UCSD-AML1 (cell line): ENCODE measurements at regions not wholly inside any gene's neighbourhood (a gene's known extent, or its start where the extent isn't known, plus 50 kb on each side); places are given as distances from the start of the nearest gene placed in this dataset.
"Not testable (repeated sequence)": the region's sequence is repeated elsewhere in the genome, so short reads cannot be mapped to it uniquely, and the experiment has no call there.

Source experiments
- DNase-seq: peaks from one replicate; lab custom pipeline; 2025; ENCODE audit not compliant: unreplicated experiment; lab: John Stamatoyannopoulos, UW

DNA sequence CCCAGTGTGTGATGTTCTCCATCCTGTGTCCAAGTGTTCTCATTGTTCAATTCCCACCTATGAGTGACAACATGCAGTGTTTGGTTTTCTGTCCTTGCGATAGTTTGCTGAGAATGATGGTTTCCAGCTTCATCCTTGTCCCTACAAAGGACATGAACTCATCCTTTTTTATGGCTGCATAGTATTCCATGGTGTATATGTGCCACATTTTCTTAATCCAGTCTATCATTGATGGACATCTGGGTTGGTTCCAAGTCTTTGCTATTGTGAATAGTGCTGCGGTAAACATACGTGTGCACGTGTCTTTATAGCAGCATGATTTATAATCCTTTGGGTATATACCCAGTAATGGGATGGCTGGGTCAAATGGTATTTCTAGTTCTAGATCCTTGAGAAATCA lies 134.3 kb downstream of the CCDC71L start:
- DNase-seq = not testable (repeated sequence)

DNA sequence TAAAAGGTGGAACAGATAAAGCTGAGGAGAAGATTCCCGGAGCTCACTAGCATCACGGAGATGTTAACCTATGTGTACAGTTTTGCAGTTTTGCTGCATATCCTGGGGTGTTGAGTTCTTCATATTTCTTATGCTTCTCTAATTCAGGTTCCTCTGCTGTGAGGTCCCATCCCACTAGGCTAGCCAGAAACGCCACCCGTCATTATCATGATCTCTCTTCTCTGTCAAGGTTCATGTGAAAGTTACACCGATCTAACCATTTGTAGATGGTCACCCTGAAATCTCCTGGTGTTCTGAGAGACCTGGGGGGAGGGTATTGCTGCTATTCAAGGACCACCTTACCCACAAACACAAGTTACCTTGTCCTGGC lies 136.3 kb downstream of the CCDC71L start:
- DNase-seq = no peak

DNA sequence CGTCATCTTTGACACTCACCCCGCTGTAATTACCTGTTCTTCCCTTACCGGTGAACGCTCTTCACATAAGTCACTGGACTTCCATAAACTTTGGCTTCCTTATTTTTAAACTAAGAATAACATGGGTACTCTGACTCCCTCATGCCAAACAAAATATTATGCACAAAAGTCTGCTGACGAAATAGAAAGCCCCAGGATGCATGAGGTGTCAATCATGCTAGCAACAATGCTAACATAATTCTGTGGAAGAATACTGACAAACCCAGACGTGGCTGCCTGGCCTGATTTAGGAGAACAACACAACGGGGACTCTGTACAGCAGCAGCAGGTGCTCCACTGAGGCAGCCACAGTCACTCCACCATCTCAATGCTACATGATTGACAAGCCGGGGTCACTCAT lies 137.5 kb downstream of the CCDC71L start:
- DNase-seq = no peak

DNA sequence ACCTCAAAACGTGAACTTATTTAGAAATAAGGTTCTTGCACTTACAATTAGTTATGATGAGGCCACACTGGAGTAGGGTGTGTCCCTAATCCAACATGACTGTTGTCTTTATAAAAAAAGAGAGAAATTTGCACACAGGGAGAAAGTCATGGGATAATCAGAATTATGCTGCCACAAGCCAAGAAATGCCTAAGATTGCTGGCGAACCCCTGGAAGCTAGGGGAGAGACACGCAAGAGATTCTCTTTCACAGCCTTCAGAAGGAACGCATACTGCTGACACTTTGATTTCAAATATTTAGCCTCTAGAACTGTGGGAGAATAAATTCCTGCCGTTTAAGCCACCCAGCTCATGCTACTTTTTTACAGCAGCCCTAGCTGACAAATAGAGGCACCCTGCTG lies 138.3 kb downstream of the CCDC71L start:
- DNase-seq = no peak

DNA sequence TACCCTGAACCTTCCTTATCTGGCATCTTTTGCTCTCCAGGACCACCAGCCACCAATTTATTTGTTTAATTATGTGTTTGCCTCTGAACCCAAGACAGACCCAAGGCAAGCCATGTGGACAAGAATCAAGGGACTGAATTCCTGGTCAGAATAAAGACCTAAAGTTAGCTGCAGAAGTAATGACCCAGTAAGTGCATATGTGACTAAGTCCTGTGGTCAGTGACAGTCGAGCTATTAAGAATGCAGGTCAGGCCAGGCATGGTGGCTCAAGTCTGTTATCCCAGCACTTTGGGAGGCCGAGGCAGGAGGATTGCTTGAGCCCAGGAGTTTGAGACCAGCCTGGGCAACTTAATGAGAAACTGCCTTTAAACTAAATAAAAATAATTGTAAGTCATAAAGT lies 139.4 kb downstream of the CCDC71L start:
- DNase-seq = no peak

DNA sequence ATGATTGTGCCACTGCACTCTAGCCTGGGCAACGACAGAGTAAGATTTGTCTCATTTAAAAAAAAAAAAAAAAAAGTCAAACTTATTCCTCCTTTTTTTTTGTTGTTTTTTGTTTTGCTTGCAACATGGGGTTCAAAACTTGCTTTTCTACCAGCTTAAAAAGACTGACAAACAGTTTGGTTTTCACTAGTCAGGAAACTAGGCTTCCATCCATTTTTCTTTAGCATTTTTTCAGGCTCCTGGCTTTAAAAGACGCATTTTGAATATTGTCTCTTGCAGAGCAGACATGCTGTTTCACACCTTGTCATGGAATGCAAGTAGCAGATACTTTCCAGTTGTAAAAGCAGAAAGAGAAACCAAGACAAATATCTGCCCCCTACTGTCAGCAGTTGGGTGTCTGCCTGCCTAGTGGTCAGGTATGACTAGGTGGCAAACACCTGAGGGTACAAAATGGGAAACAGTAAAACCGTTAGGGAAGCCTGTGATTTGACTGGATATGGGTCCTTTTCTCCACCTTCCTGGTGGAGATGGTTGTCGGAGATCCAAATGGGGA lies 139.9 kb downstream of the CCDC71L start:
- DNase-seq = no peak

DNA sequence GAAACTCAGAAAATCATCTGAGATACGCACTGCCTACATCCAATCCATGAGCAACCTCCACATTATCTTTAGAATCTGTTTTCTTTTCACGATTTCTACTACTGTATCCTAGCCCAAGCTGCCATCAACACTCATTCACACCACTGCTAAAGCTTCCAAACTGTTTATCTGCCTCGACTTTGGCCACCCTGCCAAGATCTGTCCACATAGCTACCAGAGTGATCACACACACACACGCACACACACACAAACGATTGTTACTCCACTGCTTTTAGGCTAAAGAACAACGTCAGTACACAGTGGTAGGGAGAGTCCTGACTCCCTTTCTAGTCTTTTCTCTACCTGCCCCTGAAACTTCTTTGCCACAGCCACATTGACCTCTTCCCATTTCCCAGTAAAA lies 142.0 kb downstream of the CCDC71L start:
- no peak for DNase-seq

DNA sequence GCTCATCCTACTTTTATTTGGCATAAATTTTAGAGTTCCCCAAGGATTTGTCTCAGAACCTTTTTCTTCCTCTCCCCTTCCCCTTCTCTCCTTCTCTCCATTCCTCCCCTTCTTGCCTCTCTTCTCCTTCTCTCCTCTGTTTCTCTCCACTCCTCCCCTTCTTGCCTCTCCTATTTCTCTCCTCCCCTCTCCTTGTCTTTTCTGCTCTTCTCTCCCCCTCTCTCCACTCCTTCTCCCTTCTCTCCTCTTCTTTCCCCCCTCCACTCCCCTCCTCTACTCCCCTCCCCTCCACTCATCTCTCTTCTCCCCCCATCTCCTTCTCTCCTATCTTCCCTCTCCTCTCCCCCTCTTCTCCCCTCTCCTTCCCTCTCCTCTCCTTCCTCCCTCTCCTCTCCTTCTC lies 142.7 kb downstream of the CCDC71L start:
- no peak for DNase-seq

DNA sequence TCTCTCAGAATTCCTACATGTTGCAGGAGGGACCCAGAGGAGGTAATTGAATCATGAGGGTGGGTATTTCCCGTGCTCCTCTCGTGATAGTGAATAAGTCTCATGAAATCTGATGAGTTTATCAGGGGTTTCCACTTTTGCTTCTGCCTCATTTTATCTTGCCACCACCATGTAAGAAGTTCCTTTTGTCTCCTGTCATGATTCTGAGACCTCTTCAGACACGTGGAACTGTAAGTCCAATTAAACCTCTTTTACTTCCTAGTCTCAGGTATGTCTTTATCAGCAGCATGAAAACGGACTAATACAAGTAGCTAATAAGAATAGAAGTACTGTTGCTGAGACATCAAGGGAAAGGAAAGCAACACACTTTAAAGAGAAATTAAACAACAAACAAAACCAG lies 143.4 kb downstream of the CCDC71L start:
- DNase-seq = no peak

DNA sequence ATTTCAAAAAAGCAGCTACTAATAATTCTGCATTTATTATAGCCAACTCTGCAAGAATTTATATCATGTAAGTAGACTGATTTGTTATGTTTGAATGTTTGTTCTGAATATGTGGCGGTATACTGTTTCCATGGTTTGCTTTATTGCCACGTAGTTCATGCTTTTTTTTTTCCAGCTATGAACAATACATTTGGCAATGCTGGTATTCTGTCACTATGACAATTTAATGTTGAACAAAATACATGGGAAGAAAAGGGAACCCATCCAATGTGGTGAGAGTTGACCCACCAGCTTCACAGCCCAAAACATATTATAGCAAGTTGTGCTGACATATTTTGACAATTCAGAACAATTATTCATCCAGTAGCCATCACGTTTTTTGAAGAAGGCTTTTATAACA lies 145.6 kb downstream of the CCDC71L start:
- no peak for DNase-seq

DNA sequence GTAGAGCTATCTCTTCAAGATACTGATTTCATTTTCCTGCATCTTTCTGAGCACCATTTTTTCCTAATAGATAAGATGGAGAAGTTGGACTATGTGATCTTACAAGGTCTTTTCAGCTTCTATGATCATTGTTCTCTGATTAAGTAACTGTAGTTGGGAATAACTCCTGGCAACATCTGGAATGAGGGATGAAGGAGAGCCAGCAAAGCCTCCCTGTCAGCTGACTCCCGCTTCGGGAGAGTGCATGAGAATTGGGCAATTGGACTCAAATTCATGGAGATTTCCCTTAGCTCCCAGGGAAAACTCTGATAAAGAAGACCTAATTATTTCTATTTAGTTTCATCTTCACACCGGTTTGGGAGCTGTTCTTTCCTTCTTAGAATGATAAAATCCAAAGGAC lies 146.1 kb downstream of the CCDC71L start:
- no peak for DNase-seq

DNA sequence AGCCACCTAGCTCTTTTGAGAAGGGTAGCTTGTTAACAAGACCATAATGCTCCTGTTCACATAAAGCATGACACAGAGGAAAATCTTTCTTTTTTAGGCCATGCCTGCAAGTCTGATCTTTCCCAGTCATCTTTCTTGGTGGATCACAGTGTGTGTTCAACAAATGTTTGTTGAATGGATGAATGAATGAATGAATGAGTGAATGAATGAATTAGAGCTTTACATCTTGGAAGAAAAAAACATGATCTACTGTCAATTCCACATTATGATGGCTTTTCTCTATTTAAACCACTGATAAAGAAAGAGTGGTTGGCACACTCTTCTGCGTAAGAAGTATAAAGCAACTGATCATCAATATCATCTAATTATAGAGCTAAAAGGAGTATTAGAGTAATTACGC lies 148.7 kb downstream of the CCDC71L start:
- DNase-seq = no peak

DNA sequence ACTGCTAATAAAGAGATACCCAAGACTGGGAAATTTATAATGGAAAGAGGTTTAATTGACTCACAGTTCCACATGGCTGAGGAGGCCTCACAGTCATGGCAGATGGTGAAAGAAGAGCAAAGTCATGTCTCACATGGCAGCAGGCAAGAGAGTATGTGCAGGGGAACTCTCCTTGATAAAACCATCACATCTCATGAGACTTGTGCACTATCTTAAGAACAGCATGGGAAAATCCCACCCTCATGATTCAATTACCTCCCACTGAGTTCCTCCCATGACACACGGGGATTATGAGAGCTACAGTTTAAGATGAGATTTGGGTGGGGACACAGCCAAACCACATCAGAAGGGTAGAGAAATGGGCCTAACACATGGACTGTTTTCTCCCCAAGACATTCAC lies 156.3 kb downstream of the CCDC71L start:
- no peak for DNase-seq

DNA sequence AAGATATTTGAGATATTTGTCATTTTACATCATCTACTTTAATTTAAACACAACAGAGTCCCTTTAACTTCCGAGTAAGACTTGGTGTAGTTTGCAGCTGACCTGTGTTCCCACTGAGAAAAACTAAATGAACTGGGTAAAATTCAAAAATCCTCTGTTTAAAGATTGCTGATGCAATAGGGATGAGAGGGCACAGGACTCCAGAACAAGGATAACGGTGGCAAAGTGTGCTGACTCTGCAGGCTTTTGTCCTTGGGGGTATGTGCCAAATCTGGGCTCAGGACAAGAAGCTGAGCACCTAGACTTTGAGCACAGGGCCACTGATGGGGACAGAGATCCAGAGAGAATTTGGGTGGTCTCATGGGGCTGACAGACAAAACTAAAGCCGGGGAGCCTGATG lies 156.8 kb downstream of the CCDC71L start:
- DNase-seq = no peak

DNA sequence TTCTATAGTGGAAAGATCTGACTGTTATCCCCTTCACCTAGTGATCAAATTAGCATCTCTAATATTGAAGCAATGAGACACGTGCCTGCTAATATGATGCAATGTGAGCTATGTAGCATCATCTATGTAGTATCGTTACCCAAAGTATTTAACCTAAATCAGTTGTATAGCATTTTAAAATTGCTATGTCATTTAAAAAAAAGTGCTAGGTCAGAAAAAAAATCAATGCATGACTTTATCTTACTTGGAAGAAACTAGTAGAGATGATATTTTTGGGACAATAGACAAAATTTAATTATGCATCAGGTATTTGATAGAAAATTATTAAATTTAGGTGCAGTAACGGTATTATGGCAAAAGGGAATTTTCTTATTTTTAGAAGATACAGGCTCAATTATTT lies 157.3 kb downstream of the CCDC71L start:
- no peak for DNase-seq

DNA sequence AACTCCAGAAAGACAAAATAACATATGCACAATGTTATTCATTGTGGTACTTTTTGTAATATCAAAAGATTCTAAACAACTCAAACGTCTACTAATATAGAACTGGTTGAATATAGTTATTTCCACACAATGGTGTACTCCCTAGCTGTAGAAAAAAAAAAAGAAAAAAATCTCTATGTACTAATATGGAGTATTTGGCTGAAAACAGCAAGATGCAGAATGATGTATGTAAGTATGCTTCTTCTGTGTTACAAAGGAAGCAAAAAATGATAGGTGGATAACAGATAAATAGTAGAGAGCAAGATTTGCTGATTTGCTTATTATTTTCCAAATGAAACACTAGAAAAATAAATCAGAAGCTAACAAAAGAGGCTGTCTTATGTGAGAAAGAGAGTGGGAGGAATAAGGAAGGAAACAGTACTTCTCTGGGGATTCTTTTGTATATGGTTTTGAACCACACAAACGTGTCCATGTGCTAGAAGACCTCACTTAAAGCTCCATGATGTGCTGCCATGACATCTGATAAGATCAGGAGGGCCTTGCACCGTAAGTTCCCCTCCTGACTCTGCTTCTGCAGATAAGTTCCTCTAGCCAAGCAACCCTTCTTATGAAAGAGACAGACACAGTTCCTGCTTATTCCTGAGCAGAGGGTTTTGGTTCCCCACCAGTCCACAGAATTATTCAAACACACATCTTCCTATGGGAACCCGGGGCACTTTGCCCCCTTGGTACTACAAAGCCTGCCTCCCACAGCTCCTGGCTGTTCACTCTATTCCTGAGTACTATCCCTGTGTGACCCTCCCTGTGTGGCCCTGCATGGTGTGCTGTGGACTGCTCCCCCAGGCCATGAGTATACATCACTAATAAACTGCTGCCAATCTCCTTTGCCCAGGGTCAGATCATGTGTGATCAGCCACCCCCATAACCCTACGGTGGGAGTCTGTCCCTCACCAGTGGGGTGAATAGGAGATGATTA lies 159.1 kb downstream of the CCDC71L start:
- DNase-seq = peak; percentile 10

DNA sequence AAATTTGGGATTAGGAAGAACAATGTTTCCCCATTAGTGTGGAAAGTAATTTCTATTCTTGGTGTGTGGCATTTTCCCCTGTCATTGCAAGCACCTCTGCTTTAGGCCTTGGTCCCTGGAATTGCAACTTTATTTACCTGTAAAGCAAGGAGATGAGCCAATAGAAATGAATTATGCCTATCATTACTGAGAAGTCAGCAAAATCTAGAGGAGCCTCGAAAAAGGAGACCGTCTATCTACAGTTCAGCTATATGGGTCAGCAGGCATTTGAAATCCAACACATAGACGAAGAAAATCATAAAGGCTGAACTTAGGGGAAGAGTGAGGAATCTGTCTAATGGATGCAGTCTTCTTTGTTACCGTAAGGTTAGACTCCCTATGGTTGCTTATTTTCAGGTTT lies 161.1 kb downstream of the CCDC71L start:
- DNase-seq = no peak

DNA sequence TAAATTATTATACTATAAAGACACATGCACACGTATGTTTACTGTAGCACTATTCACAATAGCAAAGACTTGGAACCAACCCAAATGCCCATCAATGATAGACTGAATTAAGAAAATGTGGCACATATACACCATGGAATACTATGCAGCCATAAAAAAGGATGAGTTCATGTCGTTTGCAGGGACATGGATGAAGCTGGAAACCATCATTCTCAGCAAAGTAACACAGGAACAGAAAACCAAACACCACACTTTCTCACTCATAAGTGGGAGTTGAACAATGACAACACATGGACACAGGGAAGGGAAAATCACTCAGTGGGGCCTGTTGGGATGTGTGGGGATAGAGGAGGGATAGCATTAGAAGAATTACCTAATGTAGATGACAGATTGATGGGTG lies 163.0 kb downstream of the CCDC71L start:
- DNase-seq = not testable (repeated sequence)

DNA sequence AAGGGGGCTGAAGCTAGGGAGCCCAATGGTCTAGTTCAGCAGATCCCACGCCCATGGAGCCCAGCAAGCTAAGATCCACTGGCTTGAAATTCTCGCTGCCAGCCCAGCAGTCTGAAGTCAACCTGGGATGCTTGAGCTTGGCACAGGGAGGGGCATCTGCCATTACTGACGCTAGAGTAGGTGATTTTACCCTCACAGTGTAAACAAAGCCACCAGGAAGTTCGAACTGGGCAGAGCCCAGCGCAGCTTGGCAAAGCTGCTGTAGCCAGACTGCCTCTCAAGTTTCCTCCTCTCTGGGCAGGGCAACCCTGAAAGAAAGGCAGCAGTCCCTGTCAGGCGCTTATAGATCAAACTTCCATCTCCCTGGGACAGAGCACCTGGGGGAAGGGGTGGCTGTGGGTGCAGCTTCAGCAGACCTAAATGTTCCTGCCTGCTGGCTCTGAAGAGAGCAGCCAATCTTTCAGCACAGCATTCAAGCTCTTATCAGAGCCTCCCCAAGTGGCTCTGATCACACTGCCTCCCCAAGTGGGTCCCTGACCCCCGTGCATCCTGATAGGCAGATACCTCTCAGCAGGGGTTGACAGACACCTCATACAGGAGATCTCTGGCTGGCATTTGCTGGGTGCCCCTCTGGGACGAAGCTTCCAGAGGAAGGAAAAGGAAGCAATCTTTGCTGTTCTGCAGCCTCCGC lies 167.8 kb downstream of the CCDC71L start:
- no peak for DNase-seq

DNA sequence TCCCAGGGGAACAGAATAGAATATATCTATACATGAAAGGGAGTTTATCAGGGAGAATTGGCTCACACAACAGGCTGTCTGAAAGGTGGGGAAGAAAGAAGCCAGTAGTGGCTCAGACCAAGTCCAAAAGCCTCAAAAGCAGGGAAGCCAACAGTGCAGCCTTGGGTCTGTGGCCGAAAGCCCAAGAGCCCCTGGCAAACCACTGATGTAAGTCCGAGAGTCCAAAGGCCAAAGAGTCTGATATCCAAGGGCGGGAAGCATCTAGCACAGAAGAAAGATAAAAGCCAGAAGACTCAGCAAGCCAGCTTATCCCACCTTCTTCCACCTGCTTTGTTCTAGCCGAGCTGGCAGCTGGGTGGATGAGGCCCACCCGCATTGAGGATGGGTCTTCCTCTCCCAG lies 172.5 kb downstream of the CCDC71L start:
- no peak for DNase-seq

DNA sequence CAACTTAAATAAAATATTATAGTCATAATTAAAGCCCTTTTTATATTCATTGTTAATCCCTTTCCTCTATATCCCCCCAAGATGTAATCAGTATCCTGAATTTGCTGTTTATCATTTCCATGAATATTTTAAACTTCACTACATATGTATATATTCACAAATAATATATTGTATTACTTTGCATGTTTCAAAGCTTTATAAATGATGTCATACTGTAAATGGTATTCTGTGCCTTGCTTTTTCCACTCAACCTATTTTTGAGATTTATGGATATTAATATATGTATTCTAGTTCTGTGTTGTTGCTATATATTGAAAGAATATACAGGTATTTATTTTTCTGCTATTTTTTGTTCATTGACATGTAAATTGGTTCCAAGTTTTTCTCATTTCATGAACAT lies 173.1 kb downstream of the CCDC71L start:
- DNase-seq = no peak

DNA sequence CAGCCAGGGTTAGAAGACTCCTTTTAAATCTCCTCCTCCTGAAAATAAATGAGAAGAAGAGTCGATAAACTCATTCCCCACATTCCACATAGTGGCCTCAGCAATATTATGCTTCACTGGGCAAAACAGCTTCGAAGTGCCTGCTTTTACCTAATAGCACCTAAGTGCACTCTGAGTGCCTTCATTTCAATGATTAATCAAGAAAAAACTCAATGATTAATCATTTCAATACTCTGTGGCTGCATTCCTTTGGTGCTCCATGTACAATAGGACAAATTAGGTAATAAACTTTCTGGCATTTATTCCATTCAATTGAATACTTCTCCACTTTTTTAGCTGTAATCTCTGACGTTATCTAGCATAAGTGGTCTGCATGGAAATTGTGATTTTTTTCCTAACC lies 174.6 kb downstream of the CCDC71L start:
- no peak for DNase-seq
